ENCODE measurements at regions not wholly inside any gene's neighbourhood (a gene's known extent, or its start where the extent isn't known, plus 50 kb on each side); places are given as distances from the start of the nearest gene placed in this dataset.
A peak's percentile ranks its signal among the peaks of the same experiment; 100 is the strongest.
"Not testable (repeated sequence)": the region's sequence is repeated elsewhere in the genome, so short reads cannot be mapped to it uniquely, and the experiment has no call there.

DNA sequence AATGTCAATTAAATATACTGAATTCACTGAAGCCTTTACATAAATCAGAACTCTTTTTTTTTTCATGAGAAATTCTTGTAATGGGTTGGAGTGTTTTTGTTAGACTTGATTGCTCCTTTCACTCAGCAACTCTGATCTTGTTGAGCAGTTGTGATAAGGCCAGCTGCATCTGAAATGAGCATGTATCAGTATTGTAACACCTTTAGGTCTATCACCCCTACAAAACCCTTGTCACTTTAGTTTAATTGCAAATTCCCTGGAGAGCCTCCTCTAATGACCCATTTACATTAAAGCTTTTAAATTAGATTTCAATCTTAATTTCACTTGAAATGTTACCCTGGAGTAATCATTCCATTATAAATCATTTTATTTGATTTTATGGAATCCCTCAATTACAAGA is 346.8 kb upstream of the TCF4 start:
- no peak for DNase-seq (ENCODE audit: low spot score)

DNA sequence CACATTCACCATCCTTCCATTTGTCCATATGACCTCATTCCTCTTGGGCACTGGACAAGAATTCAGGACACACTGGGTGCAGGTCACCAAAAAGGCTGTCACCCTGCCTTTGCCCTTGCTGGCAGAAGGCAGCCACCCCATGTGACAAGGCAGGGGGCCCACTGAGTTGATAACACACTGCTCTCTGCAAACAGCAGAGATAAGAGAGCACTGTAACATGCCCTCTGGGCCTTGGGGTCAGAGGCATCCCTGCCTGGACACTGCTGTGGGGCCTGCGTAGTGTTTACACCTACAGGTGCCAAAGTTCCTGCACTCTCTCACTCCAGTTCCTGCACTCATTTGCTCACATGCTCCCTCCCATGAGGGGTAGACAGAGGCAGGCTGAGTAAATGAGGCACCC is 344.7 kb upstream of the TCF4 start:
- no peak for DNase-seq (ENCODE audit: low spot score)

DNA sequence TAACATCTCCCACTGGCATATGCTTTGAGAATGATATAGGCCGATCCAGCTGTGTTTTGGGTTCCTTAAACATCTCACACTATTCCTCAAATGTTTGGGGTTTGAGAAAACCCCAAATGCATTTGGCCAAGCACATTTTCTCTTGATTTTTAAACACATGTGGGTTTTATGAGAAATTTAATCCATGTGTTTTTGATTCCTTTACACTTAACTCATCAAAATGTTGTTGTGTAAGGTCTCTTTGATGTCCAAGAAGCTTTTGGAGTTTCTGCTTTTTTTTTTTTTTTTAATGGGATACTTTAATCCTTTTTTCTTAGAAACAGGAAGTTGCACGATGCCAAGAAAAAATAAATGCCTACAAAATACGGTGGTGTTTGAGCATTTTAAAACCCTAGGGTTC is 339.8 kb upstream of the TCF4 start:
- DNase-seq (ENCODE audit: low spot score), result no peak

DNA sequence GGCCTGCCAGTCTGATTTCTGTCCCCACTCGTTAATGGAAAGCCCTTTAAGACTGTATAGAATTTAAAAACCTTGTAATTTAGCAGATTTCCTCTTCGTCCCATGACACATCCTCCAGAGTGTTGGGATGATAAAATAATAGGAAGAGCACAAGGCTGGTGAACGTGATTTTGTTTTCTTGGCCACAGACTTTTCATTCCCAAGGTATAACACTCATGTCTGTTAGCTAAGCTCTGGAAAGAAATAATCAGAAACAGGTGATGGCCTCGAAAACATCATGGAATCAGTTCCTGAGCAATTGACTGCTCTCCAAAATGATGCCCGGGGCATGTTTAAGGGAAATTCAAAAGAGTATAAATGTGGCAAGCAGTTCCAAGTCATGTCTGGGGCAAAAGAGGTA is 337.8 kb upstream of the TCF4 start:
- DNase-seq (ENCODE audit: low spot score), result no peak

DNA sequence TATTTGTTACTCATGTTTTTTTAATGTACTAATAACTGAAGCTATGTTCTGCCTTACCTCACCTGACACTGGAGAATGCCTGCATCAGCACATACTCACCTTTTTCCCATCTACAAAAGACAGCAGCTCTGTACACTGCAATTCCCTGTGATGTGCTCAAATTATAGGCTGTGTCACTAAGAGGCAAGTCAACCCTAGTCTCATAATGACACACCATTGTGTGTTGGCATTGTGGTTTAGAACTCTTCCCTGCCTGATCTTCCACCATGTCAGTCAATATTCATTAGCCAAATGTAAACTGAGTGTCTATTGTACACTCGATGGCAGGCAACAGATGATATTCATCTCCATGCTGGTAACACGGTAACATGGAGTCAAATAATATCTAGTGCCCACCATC is 332.1 kb upstream of the TCF4 start:
- no peak for DNase-seq (ENCODE audit: low spot score)

DNA sequence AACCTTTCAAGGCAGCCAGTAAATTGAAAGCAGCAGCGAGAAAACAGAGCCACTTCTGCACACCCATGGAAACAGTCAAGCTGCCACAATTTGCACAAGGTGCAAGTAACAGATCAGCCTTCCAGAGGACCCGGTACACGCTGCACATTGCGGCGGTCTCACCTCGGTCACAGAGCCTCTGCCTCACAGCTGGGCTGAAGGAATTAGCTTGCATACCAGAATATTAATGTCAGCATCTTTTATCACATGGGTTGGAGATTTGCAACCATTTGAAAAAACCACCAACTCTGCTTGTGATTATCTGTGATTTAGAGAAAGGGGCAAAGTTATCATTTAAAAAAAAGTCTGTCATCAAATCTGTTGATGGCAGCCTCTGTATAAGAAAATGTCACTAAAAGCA is 330.5 kb upstream of the TCF4 start:
- DNase-seq (ENCODE audit: low spot score), result no peak

DNA sequence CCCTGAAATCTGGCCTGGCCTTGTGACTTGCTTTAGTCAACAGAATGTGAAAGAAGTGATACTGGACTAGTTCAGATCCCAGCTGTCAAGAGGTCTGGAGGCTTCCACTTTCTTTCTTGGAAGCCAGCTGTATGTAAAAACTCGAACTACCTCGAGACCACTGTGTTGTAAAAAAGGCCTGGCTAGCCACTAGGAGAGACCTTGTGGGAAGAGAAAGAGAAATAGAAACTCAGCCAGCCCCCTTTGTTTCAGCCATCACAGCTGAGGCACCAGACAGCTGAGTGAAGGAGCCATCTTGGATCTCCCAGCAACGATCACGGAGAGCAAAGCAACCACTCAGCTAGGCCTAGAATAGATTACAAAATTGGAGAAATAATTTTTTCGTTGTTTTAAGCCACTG is 324.9 kb upstream of the TCF4 start:
- DNase-seq (ENCODE audit: low spot score), result no peak

DNA sequence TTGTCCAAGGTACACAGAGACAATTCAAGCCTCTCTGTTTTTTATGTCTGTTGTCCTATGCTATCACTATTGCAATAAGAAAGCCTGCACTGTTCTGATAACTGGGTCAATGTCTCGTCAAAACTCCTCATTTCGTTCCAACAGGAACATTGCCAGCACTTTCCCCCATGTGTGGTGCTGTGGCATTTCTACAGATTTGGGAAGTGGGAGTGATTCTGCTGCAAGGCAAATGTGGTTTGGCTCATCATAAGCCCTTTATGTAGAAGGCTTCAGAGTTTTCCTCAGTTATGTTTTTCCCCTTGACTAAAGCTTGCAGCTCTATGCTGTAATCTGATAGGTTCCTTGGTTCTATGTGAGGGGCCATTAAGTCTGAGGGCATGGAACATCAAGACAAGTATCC is 324.1 kb upstream of the TCF4 start:
- no peak for DNase-seq (ENCODE audit: low spot score)

DNA sequence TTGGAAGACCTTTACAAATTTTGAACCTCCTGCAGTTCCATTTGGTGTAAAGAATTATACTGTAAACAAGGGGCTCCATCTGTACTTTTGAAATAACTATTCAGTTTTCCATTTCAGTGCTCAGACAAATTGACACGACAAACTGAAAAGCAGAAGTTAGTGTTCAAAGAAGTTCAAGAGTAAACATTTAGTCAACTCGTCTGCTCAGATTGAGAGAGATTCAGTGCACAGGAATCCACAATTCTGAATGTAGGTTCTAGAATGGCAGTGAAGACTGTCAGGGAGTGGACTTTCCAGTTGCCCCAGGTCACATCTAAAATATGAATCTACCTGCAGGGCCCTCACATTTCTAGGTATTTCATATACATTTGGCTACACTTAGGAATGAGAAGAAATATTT is 322.3 kb upstream of the TCF4 start:
- DNase-seq (ENCODE audit: low spot score), result no peak

DNA sequence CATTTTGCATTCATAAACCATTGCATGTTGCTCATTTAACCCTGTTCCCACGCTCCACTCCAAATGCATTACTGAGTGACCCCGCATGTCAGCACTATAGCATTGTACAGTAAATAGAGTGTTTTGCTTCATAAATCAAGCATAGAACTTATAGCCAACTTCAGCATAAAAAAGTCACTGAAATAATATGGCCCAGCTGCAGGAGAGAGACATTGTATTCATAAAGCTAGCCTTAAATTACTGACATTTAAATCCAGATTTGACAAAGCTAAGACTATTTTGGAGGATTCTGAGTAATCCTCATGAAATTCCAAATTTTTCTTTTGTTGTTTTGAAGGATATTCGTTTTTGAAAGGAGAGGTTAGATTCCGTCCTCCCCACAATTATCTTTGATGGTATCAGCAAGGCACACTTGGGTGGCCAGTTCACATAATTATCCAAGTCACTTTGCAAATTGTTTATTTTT is 320.9 kb upstream of the TCF4 start:
- DNase-seq (ENCODE audit: low spot score), result no peak

DNA sequence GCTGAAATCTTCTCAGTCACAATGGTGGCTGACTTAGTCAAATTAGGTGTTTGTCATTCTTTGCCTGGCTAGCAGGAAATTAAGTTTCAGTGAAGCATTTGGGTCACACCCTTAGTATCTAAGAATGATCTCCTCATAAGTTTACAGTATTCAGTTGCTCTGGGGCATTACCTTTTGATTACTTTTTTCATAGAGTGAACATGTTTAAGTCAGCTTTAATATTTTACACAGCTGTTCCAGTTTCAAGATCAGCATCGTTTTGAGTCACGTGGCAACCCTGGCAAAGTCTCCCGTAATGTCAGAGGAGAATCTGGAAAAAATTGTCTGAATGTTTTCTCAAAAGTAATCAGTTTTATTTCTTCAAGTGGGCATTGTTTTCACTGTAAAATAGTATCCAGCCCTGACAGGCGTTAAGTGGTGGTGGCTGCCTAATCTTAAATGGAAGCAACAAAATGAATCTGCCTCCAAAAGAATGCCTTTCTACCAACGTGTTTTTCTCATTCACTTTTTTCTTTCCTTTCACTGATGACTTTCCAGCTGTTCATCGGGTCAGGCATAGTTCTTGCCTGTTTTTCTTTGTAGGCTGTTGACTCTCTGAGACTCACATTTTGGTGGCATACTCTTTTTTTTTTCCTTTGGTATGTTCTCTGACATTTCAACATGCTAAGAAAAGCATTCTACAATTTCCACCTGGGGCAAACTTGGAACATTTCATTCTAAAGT is 319.6 kb upstream of the TCF4 start:
- DNase-seq (ENCODE audit: low spot score), result no peak

DNA sequence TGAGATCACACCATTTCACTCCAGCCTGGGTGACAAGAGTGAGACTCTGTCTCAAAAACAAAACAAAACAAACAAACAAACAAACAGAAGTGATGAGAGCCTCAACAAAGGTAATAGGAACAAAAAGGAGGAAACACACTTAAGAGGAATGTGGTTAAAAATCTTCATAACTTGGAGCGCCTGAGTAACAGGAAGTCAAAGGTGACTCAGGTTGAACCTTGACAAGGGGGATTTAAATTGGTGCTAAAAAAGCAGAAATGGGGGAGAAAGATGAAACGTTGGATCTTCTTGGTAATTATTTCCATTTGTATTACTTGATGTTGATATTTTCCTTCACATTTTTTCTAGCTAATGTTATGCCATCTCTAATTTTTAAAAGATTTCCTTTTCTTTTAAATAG is 318.5 kb upstream of the TCF4 start:
- no peak for DNase-seq (ENCODE audit: low spot score)

DNA sequence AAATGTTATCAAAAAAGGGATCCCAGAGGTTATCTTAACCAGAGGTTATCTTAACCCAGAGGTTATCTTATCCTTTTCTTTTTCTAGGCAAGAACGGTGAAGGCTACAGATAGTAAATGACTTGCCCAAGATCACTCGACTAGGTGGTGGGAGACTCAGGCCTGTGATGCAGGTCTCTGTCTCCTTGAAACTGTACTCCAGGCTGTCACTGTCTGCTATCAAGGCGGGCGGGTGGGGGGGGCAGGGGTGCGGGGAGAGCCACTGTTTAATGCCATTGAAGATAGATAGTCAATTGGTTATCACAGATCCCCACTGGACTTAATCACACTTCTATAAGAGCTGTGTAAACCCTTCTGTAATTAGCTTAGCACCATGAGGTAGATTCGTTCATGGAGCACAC is 315.9 kb upstream of the TCF4 start:
- DNase-seq (ENCODE audit: low spot score), result no peak

DNA sequence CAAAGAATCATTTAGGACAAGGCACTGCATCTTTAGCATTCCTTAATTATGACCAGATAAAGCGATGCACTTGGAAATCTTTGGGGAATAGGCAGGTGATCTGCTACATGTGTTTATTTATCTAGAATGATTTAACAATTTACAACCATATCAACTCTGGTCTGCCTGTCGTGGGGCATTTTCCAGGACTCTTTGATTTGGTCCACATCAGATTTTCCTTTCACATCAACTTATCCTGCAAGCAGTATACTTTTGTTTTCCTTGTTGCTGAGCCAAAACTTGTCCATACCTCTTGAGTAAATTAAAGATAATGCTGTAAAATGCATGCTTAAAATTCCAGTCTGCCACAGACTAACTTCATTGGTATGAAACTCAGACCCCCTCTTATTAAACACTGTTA is 312.4 kb upstream of the TCF4 start:
- peak; percentile 14 for DNase-seq (ENCODE audit: low spot score)

DNA sequence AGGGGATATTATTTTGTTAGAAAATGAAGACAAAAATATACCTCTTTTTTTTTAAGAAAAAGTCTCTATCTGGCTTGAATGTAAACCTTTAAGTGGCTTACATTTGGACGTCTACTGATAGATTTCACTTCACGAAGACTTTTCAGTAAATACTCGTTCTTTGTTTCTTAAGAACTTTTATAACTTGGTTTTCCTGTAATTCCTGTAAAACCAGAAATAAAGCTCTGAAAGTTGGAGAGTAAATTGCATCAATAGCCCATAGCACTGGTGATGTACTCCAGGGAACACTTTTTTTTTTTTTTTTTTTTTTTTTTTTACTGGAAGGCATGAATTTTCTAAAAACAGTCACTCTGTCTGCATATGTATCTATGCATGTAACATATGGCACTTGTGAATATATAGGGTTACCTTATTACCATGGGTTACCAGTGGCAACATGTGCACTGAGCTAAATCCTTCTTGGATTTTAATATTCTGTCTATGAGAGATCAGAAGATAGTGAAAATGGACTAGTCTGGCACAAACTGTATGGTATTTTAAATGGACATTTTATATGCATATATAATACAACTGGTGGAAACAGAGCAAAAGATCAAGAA is 309.2 kb upstream of the TCF4 start:
- no peak for DNase-seq (ENCODE audit: low spot score)

DNA sequence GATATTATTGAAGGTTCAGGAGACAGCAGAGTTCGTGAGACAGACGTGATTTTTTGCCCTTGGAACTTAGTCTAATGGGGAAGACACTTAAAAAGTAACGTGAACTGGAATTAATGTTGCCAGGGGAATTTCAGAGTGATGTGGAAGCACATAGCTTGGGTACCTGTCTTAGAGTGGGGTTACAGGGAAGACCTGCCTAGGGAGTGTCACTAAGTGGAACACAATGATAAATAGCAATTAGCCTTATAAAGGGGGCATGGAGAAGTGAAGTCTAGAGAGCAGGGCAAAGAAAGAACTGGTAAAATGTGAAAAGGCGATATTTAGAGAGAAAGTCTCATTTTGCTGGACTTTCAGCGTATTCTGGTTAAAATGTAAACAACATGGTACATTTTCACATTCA is 306.0 kb upstream of the TCF4 start:
- no peak for DNase-seq (ENCODE audit: low spot score)

DNA sequence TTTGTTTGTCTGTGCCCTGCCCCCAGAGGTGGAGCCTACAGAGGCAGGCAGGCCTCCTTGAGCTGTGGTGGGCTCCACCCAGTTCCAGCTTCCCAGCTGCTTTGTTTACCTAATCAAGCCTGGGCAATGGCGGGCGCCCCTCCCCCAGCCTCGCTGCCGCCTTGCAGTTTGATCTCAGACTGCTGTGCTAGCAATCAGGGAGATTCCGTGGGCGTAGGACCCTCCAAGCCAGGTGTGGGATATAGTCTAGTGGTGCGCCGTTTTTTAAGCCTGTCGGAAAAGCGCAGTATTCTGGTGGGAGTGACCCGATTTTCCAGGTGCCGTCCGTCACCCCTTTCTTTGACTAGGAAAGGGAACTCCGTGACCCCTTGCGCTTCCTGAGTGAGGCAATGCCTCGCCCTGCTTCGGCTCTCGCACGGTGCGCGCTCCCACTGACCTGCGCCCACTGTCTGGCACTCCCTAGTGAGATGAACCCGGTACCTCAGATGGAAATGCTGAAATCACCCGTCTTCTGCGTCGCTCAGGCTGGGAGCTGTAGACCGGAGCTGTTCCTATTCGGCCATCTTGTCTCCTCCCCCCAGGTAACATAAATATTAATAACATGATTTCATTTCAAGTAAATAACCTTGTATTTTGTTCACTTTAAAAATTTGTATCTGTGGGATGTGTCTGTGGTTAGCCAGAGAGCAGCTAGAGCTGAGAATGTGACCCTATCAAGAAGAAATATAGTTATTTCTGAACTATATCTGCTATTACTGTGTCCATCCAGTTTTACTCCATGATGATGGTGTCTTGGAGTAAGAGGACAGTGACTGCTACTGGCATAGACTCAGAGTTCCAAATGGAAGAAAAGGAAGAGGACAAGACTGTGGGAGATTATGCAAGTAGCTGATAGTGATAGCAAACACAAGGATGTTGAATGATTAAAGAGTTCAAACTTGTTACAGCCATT is 305.1 kb upstream of the TCF4 start:
- DNase-seq (ENCODE audit: low spot score), result not testable (repeated sequence)

DNA sequence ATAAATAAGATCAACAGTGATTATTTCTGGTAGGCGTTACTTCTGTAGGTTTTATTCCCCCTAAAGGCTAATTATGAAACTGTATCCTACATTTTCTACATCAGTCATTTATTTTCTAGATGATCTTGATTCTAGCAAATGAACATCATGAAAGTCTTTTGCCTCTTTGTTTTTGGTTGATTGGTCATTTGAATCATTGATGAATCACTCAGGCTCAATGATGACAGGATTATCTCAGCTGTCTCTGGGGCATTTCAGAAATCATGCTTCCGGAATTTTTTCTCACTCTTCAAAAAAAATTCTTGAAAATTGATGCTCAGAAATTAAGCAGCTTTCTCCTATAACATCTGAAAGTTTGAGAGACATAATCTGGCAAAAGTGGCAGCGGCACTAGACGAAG is 298.9 kb upstream of the TCF4 start:
- DNase-seq (ENCODE audit: low spot score), result no peak

DNA sequence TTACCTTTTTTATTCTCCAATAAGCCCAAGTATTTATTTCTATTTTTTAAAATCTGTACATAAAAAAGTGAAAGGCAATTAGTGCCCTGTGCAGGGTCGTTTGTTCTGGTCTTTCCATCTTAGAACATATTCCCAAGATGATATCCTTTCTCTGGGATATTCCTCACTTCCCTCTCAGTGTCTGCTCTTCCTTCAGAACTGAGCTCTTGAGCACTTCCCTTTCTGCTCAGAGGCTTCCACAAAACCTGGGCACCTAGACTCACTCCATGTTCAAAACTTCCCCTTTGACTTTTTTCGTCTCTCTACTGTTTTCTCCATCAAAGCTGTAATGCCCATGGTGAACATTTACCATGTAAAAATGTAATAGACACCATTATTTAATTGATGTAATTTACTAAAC is 296.5 kb upstream of the TCF4 start:
- DNase-seq (ENCODE audit: low spot score), result no peak

DNA sequence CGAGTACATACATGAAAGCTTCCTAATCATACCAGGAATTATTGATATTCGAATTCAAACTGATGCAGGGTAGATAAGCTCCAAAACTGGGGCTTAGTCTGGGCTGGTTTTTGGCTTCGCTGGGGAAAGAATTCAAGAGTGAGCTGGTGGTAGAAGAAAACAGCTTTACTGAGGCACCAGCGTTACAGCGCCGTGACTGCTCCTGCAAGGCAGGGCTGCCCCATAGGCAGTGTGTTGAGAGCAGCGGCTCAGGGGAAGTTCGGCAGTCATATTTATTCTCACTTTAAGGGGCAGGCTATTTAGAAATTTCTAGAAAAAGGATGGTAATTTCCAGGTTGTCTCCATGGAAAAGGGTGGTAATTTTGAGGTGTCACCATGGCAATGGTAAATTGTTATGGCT is 292.6 kb upstream of the TCF4 start:
- DNase-seq (ENCODE audit: low spot score), result no peak

DNA sequence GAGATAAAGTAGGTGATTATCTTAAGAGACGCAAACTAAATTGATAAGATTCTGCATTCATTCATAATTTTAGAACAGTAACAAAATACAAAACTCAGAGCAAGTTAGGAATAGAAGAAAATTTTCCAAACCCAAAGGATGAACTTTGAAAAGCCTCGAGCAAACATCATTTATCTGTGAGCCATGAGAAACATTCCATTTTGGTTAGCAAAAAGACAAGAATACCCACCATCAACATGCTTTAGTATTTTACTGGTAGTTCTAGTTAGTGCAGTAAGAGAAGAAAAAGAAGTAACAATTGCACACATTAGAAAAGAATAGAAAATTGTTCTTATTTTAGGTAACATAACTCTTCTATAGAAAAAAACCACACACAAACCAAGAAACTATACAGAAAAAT is 291.3 kb upstream of the TCF4 start:
- no peak for DNase-seq (ENCODE audit: low spot score)

DNA sequence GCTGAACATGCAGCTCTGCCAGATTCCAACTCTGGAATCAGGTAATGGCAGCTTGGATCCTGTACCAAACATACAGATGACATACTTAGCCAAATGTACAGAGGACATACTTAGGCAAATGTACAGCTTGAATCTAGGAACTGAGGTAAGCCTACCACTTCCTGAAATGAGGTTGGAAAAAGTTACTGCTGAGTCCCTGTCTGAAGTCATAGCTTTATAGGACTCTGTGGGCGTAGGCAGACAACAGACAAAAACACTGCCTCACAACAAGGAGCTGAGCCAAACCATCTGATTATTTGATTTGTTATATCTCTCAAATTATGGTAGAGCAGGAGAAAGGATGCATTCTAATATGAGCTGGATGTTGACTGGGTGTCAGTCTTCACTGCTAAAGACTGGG is 290.2 kb upstream of the TCF4 start:
- DNase-seq (ENCODE audit: low spot score), result no peak

DNA sequence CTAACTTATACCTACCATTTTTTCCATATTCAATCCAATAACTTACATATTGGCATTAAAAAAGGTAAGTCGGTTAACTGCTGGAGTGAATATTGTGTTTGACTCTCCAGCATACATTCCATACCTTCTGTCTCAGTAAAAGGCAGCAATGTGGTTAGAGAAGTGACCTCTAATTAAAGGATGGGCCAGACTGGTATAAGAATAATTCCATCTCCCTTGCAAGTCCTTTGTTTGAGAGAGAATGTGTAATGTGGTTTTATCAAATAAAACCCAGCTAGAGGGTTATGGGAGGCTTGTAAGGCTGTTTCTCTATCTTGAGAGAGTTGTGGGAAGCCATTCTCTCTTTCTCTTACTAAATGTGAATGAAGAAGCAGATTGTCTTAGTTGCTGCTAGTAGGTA is 289.3 kb upstream of the TCF4 start:
- no peak for DNase-seq (ENCODE audit: low spot score)

Data from hepatic stellate cell (primary cell).